ENCODE measurements at regions not wholly inside any gene's neighbourhood (a gene's known extent, or its start where the extent isn't known, plus 50 kb on each side); places are given as distances from the start of the nearest gene placed in this dataset.

DNA sequence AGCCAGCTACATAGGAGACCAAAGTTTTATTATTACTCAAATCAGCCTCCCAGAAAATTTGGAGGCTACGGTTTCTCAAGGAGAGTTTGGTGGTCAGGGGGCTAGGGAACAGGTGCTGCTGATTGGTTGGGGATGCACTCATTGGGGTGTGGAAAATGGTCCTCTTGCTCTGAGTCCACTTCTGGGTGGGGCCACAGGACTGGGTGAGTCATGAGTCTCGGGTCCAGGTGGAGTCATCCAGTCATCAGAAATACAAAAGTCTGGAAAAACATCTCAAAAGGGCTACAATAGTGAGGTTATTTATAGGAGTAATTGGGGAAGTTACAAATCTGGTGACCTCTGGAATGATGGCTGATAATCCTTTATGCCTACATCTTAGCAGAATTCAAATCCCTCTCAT is 54.3 kb upstream of the SLC22A16 start:
- DNase-seq (ENCODE audit: low read depth in 1 of 2, low spot score in 1 of 2), result no peak
- in situ Hi-C loops (cut with HindIII; ENCODE audit: low pct_unique_long_range_greater_than_20kb, low sequenced_read_pairs), result no loop called here
- no peak for TF ChIP-seq JUND (IDR thresholded peaks at IDR 0.05; ENCODE audit: low read depth)

DNA sequence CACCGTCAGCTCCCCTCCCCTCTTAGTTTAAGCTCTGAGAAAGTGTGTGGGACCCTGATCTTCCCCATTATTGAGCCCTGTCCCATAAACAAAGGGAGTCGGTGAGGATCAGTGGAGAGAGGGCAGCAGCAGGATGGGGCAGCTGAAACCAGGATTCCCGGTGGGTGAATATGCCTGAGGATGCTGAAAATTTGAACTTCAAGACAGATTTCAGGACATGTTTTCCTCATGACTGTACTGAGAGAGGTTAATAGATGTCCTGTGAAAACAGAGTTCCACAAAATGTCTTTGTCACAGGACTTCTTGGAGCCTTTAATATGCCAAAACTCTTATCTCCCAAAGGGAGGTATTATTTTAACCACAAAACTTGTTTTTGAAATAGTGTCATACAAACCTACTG is 53.5 kb upstream of the SLC22A16 start:
- DNase-seq (ENCODE audit: low read depth in 1 of 2, low spot score in 1 of 2), result no peak
- in situ Hi-C loops (cut with HindIII; ENCODE audit: low pct_unique_long_range_greater_than_20kb, low sequenced_read_pairs), result no loop called here
- TF ChIP-seq JUND (IDR thresholded peaks at IDR 0.05; ENCODE audit: low read depth), result no peak

DNA sequence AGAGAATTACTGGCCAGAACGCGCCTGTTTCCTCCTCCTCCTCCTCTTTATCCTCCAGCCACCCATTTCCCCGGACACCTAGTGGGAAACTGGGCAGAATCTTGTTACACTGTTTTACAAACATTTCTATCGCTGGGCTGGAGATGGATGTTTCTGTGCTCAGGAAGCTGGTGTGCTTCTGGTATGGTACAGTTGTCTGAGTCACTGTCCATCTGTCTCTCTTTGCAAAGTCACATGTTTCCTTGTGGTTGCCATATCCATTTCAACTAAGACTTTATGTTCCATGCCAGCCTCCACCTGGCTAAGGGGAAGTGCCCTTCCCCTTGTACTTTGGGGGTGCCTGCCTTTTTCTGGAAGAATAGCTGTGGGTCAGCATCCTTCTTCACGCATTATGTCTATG is 52.9 kb upstream of the SLC22A16 start:
- DNase-seq (ENCODE audit: low read depth in 1 of 2, low spot score in 1 of 2), result no peak
- TF ChIP-seq JUND (IDR thresholded peaks at IDR 0.05; ENCODE audit: low read depth), result no peak

DNA sequence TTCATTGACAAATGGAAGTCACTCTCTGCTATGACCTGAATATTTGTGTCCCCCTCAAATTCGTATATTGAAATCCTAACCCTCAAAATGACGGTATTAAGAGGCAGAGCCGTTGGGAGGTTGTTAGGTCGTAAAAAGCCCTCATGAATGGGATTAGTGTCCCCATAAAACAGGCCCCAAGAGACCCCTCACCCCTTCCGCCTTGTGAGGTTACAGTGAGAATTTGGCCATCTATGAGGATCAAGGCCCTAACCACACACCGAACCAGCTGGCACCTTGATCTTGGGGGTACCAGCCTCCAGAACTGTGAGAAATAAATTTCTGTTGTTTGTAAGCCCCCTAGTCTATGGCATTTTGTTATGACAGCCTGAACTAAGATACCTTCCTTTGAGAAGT is 52.5 kb upstream of the SLC22A16 start:
- no peak for TF ChIP-seq JUND (IDR thresholded peaks at IDR 0.05; ENCODE audit: low read depth)
- DNase-seq (ENCODE audit: low read depth in 1 of 2, low spot score in 1 of 2), result no peak
- in situ Hi-C loops (cut with HindIII; ENCODE audit: low pct_unique_long_range_greater_than_20kb, low sequenced_read_pairs), result no loop called here

More for the DNA sequence above, 52.9 kb upstream of the SLC22A16 start:
- in situ Hi-C loops (cut with HindIII; ENCODE audit: low pct_unique_long_range_greater_than_20kb, low sequenced_read_pairs), result no loop called here

DNA sequence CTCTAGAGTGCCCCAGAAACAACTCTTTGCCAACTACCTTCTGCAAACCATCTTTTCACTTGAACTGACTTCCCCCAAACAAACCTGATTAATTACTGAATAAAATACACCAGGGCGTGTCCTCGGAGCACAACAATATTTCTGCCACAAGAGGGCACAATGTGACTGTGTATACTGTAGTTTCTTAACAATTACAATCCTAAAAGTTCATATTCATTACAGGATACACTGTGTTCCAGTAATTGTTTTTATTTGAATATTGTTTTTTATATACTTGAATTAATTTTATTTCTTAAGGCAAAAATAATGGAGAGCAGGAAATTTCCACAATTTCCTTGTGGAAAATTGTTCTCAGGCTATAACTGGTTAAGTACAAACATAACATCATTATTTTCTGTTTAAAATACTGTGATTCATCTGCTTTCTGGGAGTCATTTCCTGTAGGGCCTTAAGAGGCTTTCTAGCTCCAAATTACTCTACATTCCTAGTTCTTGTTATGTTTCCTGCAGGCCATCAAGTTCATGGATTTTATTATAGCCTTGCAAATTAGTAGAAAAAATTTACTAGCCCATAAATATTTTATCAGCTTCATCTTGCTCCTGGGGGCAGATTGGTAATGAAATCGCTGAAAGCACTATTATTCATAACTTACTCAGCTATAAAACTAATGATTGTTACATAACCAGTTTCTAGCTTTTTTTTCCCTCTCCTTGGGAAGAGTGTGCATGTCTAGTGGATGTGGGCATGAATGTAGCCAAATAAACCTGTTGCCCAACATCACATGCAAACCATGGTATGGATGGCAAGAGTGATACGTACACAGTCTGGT is 51.9 kb upstream of the SLC22A16 start:
- TF ChIP-seq JUND (IDR thresholded peaks at IDR 0.05; ENCODE audit: low read depth), result no peak
- peak; percentile 18 to 66 for DNase-seq (ENCODE audit: low read depth in 1 of 2, low spot score in 1 of 2)
- in situ Hi-C loops (cut with HindIII; ENCODE audit: low pct_unique_long_range_greater_than_20kb, low sequenced_read_pairs), result no loop called here

DNA sequence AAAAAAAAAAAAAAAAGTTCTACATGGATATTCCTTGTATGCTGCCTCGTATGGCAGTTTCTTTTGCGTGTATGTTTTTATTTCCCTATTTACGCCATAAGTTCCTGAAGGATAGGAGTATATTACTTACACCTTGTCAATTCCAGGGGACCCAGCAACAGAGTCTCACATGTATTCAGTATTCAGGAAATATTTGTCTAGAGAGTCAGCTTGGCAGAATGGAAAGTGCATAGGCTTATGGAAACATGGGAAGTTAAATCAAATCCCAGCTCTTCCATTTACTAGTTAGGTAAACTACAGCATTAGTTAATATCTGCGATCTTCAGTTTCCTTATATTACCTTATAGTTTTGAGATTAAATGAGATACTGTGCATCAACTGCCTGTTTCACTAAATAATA is 51.1 kb upstream of the SLC22A16 start:
- no peak for TF ChIP-seq JUND (IDR thresholded peaks at IDR 0.05; ENCODE audit: low read depth)
- DNase-seq (ENCODE audit: low read depth in 1 of 2, low spot score in 1 of 2), result no peak
- in situ Hi-C loops (cut with HindIII; ENCODE audit: low pct_unique_long_range_greater_than_20kb, low sequenced_read_pairs), result no loop called here

DNA sequence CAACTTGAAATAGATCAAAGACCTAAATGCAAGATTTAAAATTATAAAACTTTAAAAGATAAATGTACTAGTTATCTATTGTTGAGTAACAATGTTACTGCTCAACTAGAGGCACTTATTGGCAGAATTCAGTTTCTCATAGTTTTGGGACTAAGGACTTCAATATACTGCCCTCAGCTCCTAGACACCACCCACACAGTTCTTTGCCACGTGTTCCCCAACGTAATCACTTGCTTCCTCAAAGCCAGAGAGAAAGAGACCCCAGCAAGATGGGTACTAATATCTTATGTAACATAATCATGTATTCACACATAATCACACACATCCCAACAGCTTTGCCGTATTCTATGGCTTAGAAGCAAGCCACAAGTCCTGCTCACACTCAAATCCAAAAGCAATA is 50.3 kb upstream of the SLC22A16 start:
- no peak for TF ChIP-seq JUND (IDR thresholded peaks at IDR 0.05; ENCODE audit: low read depth)
- DNase-seq (ENCODE audit: low read depth in 1 of 2, low spot score in 1 of 2), result no peak
- in situ Hi-C loops (cut with HindIII; ENCODE audit: low pct_unique_long_range_greater_than_20kb, low sequenced_read_pairs), result no loop called here

All from T47D (cell line).